Cardiac fibroblast (primary cell): ENCODE measurements at regions not wholly inside any gene's neighbourhood (a gene's known extent, or its start where the extent isn't known, plus 50 kb on each side); places are given as distances from the start of the nearest gene placed in this dataset.
"Not testable (repeated sequence)": the region's sequence is repeated elsewhere in the genome, so short reads cannot be mapped to it uniquely, and the experiment has no call there.

Experiments used
- DNase-seq, 2 donors: peaks; one replicate each; pipeline versions ENCODE4 v3.0.0 to v3.0.0-alpha.2; 2010; ENCODE audit warnings: low read depth in 2 of 2
- H3K4me3 ChIP-seq, 2 donors: replicated peaks in 1 of 2; 1 replicate in 1 of 2; 2 replicates in 1 of 2; pipeline ENCODE4 v1.5.1; 2011; ENCODE audit warnings: low read depth in 2 of 2, low read length in 2 of 2, mild to moderate bottlenecking in 2 of 2, moderate library complexity in 1 of 2
- TF ChIP-seq, protein P1 (sequence below): IDR thresholded peaks from one replicate; pipeline ENCODE4 v1.5.1; 2011; ENCODE audit warnings: low read depth, mild to moderate bottlenecking, low read length, inconsistent platforms

DNA sequence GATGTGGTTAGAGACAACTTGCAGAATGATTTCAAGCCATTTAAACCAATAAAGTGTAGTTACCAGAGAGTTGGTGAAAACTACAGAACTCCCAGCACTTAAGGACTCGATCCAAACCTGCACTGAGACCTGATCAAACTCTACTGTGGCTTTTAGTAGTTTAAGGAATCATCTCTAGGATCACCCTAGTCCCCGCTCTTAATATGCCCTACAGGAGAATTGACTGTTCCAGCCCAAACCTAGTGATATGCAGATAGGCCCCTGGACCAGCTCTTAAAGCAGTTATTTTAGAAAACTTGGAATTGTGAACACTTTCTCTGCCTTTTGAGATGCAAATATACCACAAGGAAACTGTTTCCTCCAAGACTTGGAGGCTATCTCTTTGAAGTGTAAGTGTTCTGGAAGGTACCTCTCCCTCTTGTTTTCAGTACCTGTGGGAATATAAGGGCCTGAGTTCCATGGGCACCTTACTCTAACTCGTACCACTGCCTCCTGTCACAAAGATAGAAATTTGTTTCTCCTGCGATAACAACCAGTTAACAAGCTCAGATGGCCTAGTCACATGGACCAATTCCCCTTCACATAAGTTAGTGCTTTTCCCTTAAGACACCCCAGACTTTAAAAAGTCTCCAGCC lies 1367.2 kb upstream of the SLC39A10 start:
- no peak for DNase-seq
- TF ChIP-seq, protein P1, sequence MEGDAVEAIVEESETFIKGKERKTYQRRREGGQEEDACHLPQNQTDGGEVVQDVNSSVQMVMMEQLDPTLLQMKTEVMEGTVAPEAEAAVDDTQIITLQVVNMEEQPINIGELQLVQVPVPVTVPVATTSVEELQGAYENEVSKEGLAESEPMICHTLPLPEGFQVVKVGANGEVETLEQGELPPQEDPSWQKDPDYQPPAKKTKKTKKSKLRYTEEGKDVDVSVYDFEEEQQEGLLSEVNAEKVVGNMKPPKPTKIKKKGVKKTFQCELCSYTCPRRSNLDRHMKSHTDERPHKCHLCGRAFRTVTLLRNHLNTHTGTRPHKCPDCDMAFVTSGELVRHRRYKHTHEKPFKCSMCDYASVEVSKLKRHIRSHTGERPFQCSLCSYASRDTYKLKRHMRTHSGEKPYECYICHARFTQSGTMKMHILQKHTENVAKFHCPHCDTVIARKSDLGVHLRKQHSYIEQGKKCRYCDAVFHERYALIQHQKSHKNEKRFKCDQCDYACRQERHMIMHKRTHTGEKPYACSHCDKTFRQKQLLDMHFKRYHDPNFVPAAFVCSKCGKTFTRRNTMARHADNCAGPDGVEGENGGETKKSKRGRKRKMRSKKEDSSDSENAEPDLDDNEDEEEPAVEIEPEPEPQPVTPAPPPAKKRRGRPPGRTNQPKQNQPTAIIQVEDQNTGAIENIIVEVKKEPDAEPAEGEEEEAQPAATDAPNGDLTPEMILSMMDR: no peak
- H3K4me3 ChIP-seq: no peak overlapping the region

DNA sequence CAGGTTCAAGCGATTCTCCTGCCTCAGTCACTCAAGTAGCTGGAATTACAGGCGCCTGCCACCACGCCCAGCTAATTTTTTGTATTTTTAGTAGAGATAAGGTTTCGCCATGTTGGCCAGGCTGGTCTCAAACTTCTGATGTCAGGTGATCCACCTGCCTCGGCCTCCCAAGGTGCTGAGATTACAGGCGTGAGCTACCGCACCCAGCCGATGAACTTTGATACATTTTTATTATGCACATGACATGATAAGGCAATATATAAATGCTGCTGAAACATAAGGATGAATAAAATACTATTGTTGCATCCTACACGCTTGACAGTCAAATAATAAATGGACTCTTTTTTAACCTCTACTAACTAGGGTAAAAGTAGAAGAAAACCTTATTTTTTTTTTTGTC lies 1380.4 kb upstream of the SLC39A10 start:
- not testable (repeated sequence) for DNase-seq, H3K4me3 ChIP-seq

DNA sequence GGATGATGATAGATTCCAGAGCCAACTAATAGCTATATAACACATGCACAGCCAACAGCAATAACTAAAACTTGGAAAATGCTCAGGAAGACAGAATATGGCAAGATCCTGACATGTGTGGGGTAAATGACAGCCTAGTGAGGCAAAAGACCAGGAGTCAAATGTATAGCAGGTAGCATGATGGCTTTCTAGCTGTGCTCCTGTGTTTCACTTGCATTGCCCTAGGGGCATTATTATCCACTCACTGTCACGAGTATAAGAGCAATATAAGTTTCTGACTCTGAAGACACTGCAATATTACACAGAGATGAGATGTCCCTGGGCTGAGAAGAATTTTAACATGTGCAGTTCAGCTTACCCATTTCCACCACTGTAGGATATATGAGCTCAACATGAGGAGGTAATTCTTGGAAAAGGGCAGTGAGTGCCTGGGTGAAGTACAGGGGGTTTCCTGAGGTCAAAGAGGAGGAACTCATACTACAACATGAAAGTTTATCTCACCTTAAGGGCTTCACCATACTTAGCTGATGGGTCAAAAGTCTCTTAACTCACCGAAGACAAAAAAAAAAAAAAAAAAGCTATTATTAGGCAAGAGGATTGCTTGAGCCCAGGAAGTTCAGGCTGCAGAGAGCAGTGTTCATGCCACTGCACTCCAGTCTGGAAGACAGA lies 1385.6 kb upstream of the SLC39A10 start:
- TF ChIP-seq, protein P1: no peak
- H3K4me3 ChIP-seq: no peak overlapping the region
- no peak for DNase-seq

DNA sequence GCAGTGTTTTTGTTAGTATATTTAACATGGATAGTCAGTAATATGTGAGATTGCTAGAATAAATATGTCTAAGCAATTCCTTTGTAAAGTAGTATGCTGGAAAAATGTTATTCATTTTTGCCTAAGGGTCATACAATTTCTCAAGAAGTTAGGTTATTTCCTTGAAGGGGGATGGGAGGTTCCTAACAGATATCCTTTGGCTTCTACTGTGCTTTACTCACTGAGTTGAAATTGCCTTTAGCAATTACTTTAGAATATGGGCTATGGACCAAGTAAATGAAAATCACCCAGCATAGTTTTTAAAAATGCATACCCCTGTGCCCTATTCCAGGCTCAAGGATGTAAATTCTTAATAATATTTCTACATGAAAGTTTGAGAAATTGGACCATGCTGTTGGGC lies 1386.4 kb upstream of the SLC39A10 start:
- TF ChIP-seq, protein P1: no peak
- H3K4me3 ChIP-seq: no peak overlapping the region
- no peak for DNase-seq

DNA sequence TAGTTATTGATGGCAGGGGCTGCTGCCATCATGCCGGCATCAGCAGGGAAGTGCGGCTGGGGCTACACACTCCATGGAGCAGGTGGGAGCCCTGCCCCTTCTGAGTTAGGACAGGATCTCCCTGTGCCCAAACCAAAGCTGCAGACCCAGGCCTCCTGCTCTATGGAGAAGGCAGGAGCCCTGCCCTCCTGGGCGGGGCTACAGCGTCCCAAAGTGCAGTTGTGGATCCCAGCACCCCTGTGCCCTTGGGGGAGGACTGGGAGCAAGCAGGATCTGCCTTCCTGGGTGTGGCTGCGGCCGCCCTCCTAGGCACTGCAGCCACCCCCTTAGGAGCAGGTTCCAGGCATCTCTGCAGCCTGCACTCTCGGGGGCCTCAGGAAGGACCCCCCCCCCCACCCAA lies 1392.4 kb upstream of the SLC39A10 start:
- TF ChIP-seq, protein P1: no peak
- H3K4me3 ChIP-seq: no peak overlapping the region
- DNase-seq: no peak

DNA sequence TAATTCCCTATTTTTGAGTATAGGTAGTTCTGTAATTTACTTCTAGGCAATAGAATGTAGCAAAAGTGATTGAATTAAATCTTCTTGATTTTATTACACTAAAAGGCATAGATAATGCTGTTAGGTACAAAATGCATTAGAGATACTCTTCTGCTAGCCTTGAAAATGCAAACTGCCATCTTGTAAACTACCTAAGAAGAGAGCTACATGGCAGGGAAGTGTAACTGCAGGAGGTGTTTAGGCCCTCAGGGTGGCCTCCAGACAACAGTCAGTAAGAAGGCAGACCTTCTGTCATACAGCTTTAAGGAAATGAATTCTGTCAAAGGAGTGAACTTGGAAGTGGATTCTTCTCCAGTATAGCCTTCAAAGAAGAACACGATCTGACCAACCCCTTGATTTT lies 1396.8 kb upstream of the SLC39A10 start:
- DNase-seq: no peak
- no peak overlapping the region for H3K4me3 ChIP-seq
- TF ChIP-seq, protein P1: no peak

DNA sequence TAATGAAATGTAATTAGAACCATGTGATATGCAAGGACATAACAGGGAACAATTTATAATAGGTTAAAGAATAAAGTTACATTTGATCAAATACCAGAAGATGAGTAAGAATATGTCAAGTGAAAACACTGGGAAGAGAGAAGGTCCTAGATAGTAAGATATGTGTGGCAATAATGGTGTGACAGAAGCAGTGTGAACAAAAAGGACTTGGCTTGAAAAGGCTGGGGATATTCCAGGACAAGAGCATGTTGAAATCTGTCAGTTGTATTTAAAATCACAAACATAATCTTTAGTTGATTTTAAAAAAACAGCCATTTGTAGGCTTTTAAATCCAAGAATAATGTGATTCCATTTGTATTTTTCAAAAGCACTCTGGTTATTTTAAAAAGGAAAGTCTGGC lies 1399.9 kb upstream of the SLC39A10 start:
- TF ChIP-seq, protein P1: no peak
- no peak for DNase-seq
- H3K4me3 ChIP-seq: no peak overlapping the region
